Endothelial cell of umbilical vein (primary cell): ENCODE measurements at regions not wholly inside any gene's neighbourhood (a gene's known extent, or its start where the extent isn't known, plus 50 kb on each side); places are given as distances from the start of the nearest gene placed in this dataset.

Experiments used
- BruUV-seq: library from RNA; stranded (reverse); fragments of 400-500 nt; replicated peaks from 2 replicates; lab custom pipeline; 2021; lab: Mats Ljungman, UMichigan
- CTCF ChIA-PET: fragments of 300-600, 350-600 bp; sonication (Branson Sonifier 250); formaldehyde crosslinking; loops from one replicate; lab custom pipeline; 2021; ENCODE audit warnings: antibody characterized with exemption, inconsistent platforms; lab: Charles Lee
- POLR2A ChIA-PET: fragments of 300-600, 350-600 bp; sonication (Branson Sonifier 250); formaldehyde crosslinking; loops from one replicate; lab custom pipeline; 2021; ENCODE audit warnings: antibody characterized with exemption, inconsistent platforms; lab: Charles Lee
- DNase-seq: peaks from one replicate; pipeline ENCODE4 v3.0.0-alpha.2; 2011; ENCODE audit warnings: low read depth, low spot score
- FAIRE-seq: peaks from 2 replicates; lab custom pipeline; 2011; peaks lifted over from hg19 to GRCh38; lab: Jason Lieb, UNC
- H2AFZ ChIP-seq: 2 replicates; pipeline ENCODE4 v1.6.0; 2012; ENCODE audit warnings: low read depth, low read length, control low read depth, inconsistent platforms
- H3K27ac ChIP-seq: 2 replicates; pipeline ENCODE4 v1.5.1; 2011; ENCODE audit warnings: low read depth, mild to moderate bottlenecking, control low read depth, low read length, moderate library complexity; ENCODE audit not compliant: insufficient read depth
- H3K27me3 ChIP-seq, 2 experiments: 2 replicates each; pipeline versions ENCODE4 v1.6.0 to v1.6.1; 2011; ENCODE audit warnings: low read length in 2 of 2, mixed read lengths in 1 of 2; ENCODE audit not compliant: control insufficient read depth in 2 of 2, insufficient read depth in 2 of 2
- H3K36me3 ChIP-seq, 2 experiments: 2 replicates in 1 of 2; 3 replicates in 1 of 2; pipeline ENCODE4 v1.5.1; 2011; ENCODE audit warnings: low read length in 2 of 2, mild to moderate bottlenecking in 1 of 2, moderate library complexity in 1 of 2; ENCODE audit not compliant: control insufficient read depth in 2 of 2, insufficient read depth in 2 of 2; ENCODE audit errors: extremely low read depth in 1 of 2
- H3K4me1 ChIP-seq: 3 replicates; pipeline ENCODE4 v1.5.1; 2011; ENCODE audit warnings: mild to moderate bottlenecking, low read length; ENCODE audit not compliant: control insufficient read depth, insufficient read depth; ENCODE audit errors: extremely low read depth
- H3K4me2 ChIP-seq: 2 replicates; pipeline ENCODE4 v1.6.1; 2011; ENCODE audit warnings: low read length, control low read depth, mixed read lengths; ENCODE audit not compliant: insufficient read depth
- H3K4me3 ChIP-seq, 3 experiments: fragments of 200-600 bp in 1 of 3; sonication (generic), shearing (Covaris generic) in 1 of 3; replicated peaks in 1 of 3; 2 replicates each; pipeline ENCODE4 v1.5.1; 2011 to 2016; ENCODE audit warnings: control low read depth in 3 of 3, low read length in 3 of 3, mild to moderate bottlenecking in 2 of 3, inconsistent platforms in 1 of 3, low read depth in 1 of 3, moderate library complexity in 1 of 3; ENCODE audit not compliant: insufficient read depth in 1 of 3
- H3K79me2 ChIP-seq: 2 replicates; pipeline ENCODE4 v1.6.0; 2012; ENCODE audit warnings: low read length, inconsistent platforms; ENCODE audit not compliant: control insufficient read depth, insufficient read depth
- H3K9ac ChIP-seq: replicated peaks from 2 replicates; pipeline ENCODE3; 2011; ENCODE audit warnings: low read length, control low read depth; ENCODE audit not compliant: insufficient read depth; ENCODE audit errors: extremely low read depth
- H3K9me1 ChIP-seq: replicated peaks from 3 replicates; pipeline ENCODE4 v1.6.0; 2011; ENCODE audit warnings: mild to moderate bottlenecking, low read length; ENCODE audit not compliant: control insufficient read depth, insufficient read depth; ENCODE audit errors: extremely low read depth
- H3K9me3 ChIP-seq: replicated peaks from 2 replicates; pipeline ENCODE4 v1.5.1; 2012; ENCODE audit warnings: low read length, inconsistent platforms; ENCODE audit not compliant: control insufficient read depth, insufficient read depth
- H4K20me1 ChIP-seq: replicated peaks from 2 replicates; pipeline ENCODE3; 2011; ENCODE audit warnings: mild to moderate bottlenecking, low read length; ENCODE audit not compliant: control insufficient read depth, insufficient read depth; ENCODE audit errors: extremely low read depth
- CTCF ChIP-seq, 2 donors: IDR thresholded peaks; 1 replicate in 1 of 2; 2 replicates in 1 of 2; pipeline ENCODE4 v1.5.1; 2011; ENCODE audit warnings: low read length in 2 of 2, mild to moderate bottlenecking in 2 of 2, moderate library complexity in 2 of 2, control low read depth in 1 of 2, inconsistent platforms in 1 of 2, low read depth in 1 of 2; ENCODE audit not compliant: insufficient read depth in 1 of 2; ENCODE audit errors: extremely low read depth in 1 of 2
- EZH2 ChIP-seq: IDR thresholded peaks from 2 replicates; pipeline ENCODE4 v1.6.1; 2012; ENCODE audit warnings: borderline replicate concordance, low read depth, mild to moderate bottlenecking, moderate library complexity, low read length, inconsistent platforms; ENCODE audit not compliant: severe bottlenecking
- FOS ChIP-seq: IDR thresholded peaks from 2 replicates; pipeline ENCODE4 v1.6.1; 2011; ENCODE audit warnings: mild to moderate bottlenecking, low read length, moderate library complexity, borderline replicate concordance; ENCODE audit not compliant: insufficient read depth
- GATA2 ChIP-seq: IDR thresholded peaks from 2 replicates; pipeline ENCODE4 v1.7.0; 2011; ENCODE audit warnings: low read depth, mild to moderate bottlenecking, moderate library complexity, mixed read lengths, low read length; ENCODE audit not compliant: insufficient read length, insufficient read depth
- JUN ChIP-seq: IDR thresholded peaks from 2 replicates; pipeline ENCODE4 v1.6.1; 2011; ENCODE audit warnings: borderline replicate concordance, low read depth; ENCODE audit not compliant: insufficient read length, insufficient read depth
- MAX ChIP-seq: IDR thresholded peaks from 2 replicates; pipeline ENCODE4 v1.6.1; 2011; ENCODE audit not compliant: insufficient read depth, insufficient read length
- MYC ChIP-seq: IDR thresholded peaks from one replicate; pipeline ENCODE4 v1.6.1; 2011; ENCODE audit warnings: mild to moderate bottlenecking, low read depth, low read length
- POLR2A ChIP-seq: IDR thresholded peaks from 2 replicates; pipeline ENCODE4 v1.6.1; 2012; ENCODE audit warnings: low read depth, mild to moderate bottlenecking, control low read depth, low read length
- POLR2AphosphoS5 ChIP-seq: IDR thresholded peaks from 2 replicates; pipeline ENCODE4 v1.6.1; 2012; ENCODE audit warnings: low read depth, mild to moderate bottlenecking, control low read depth, low read length, moderate library complexity; ENCODE audit not compliant: insufficient read depth
- dilution Hi-C: fragments of 300-500 bp; cut with MboI; formaldehyde crosslinking; loops from one replicate; pipeline ENCODE4 v1.15.0; 2019; ENCODE audit warnings: low sequenced_read_pairs; ENCODE audit not compliant: extremely low pct_ligation_motif_present
- intact Hi-C: fragments of 100-400 bp; cut with micrococcal nuclease; formaldehyde crosslinking; loops from one replicate; pipeline ENCODE4 v1.10.0; 2022

- dilution Hi-C loops (no loop called here), intact Hi-C loops (no loop called here)
- no peak for TF ChIP-seq GATA2
- Histone ChIP-seq H3K9me1 (no peaks in the 10 kb centered on the region), H3K9me3 (no peaks in the 10 kb centered on the region), H3K79me2 (no peaks in the 10 kb centered on the region), H3K27ac (no peak overlapping the region), H3K36me3 (no peaks in the 10 kb centered on the region), H3K4me3 (no peak overlapping the region), H3K4me1 (no peaks in the 10 kb centered on the region), H3K27me3 (peaks cover 2 to 3% of the 10 kb centered on the region in 2 experiments), H4K20me1 (no peaks in the 10 kb centered on the region), H3K4me2 (no peak overlapping the region), H3K9ac (no peak overlapping the region), H2AFZ (no peak overlapping the region)
- CTCF ChIA-PET, result no interaction called here
- POLR2A ChIA-PET, result no interaction called here
- DNase-seq, result no peak
- no peak for FAIRE-seq
- BruUV-seq, result no TSS peak
These were observed 387.9 kb downstream of the BUD13 start for GRCh38 chr11:116384876-116385275.

GRCh38 chr11:116384407-116384806 is 388.4 kb downstream of the BUD13 start:
- intact Hi-C loops, result no loop called here
- Histone ChIP-seq H3K27ac (no peak overlapping the region), H3K79me2 (no peaks in the 10 kb centered on the region), H3K4me2 (no peak overlapping the region), H3K9ac (no peak overlapping the region), H3K9me1 (no peaks in the 10 kb centered on the region), H3K27me3 (peaks cover 2 to 3% of the 10 kb centered on the region in 2 experiments), H3K36me3 (no peaks in the 10 kb centered on the region), H3K4me3 (no peak overlapping the region), H2AFZ (no peak overlapping the region), H3K4me1 (no peaks in the 10 kb centered on the region), H3K9me3 (no peaks in the 10 kb centered on the region), H4K20me1 (no peaks in the 10 kb centered on the region)
- DNase-seq (no peak), FAIRE-seq (no peak)
- ChIA-PET POLR2A (no interaction called here), CTCF (interaction anchor here (1.0 kb wide), 1 partner anchor 26 kb away, joined by 3 read pairs; no protein-coding TSS in a partner anchor)
- dilution Hi-C loops, result no loop called here
- no peak for TF ChIP-seq JUN
- no peak for TF ChIP-seq POLR2A
- no peak for TF ChIP-seq MYC
- TF ChIP-seq POLR2AphosphoS5, result no peak
- no peak for TF ChIP-seq FOS
- no peak for TF ChIP-seq GATA2
- TF ChIP-seq CTCF (IDR thresholded peaks at IDR 0.05; ENCODE audit: extremely low read depth in 1 of 2, insufficient read depth in 1 of 2, low read depth in 1 of 2, low read length in 2 of 2), result no peak
- TF ChIP-seq EZH2, result no peak
- no peak for TF ChIP-seq MAX
- BruUV-seq, result no TSS peak
